Keratinocyte (primary cell): ENCODE measurements at regions not wholly inside any gene's neighbourhood (a gene's known extent, or its start where the extent isn't known, plus 50 kb on each side); places are given as distances from the start of the nearest gene placed in this dataset.

Experiments used
- DNase-seq: peaks from one replicate; pipeline ENCODE4 v3.0.0-alpha.2; 2011; ENCODE audit warnings: low read depth, missing footprints, low spot score
- FAIRE-seq: peaks from 2 replicates; lab custom pipeline; 2011; peaks lifted over from hg19 to GRCh38; lab: Jason Lieb, UNC
- H2AFZ ChIP-seq: 2 replicates; pipeline ENCODE4 v1.6.0; 2012; ENCODE audit warnings: low read length, control low read depth, inconsistent platforms; ENCODE audit not compliant: control insufficient read depth
- H3K27ac ChIP-seq: 2 replicates; pipeline ENCODE4 v1.5.1; 2011; ENCODE audit warnings: low read length; ENCODE audit not compliant: control insufficient read depth, insufficient read depth
- H3K27me3 ChIP-seq: 3 replicates; pipeline ENCODE4 v1.6.0; 2011; ENCODE audit warnings: low read length; ENCODE audit not compliant: control insufficient read depth, insufficient read depth; ENCODE audit errors: extremely low read depth
- H3K36me3 ChIP-seq, 2 experiments: 2 replicates in 1 of 2; 3 replicates in 1 of 2; pipeline ENCODE4 v1.5.1; 2011; ENCODE audit warnings: low read length in 2 of 2, mild to moderate bottlenecking in 1 of 2; ENCODE audit not compliant: control insufficient read depth in 2 of 2, insufficient read depth in 2 of 2; ENCODE audit errors: extremely low read depth in 1 of 2
- H3K4me1 ChIP-seq: 3 replicates; pipeline ENCODE4 v1.5.1; 2011; ENCODE audit warnings: low read length; ENCODE audit not compliant: control insufficient read depth, insufficient read depth; ENCODE audit errors: extremely low read depth
- H3K4me2 ChIP-seq: 3 replicates; pipeline ENCODE4 v1.6.0; 2011; ENCODE audit warnings: low read depth, low read length; ENCODE audit not compliant: control insufficient read depth, insufficient read depth; ENCODE audit errors: extremely low read depth
- H3K4me3 ChIP-seq, 3 experiments: fragments of 200-600 bp in 1 of 3; sonication (generic) in 1 of 3; 2 replicates in 2 of 3; 3 replicates in 1 of 3; pipeline ENCODE4 v1.5.1; 2011 to 2016; ENCODE audit warnings: low read length in 3 of 3, mild to moderate bottlenecking in 3 of 3, control low read depth in 2 of 3, inconsistent platforms in 1 of 3, low read depth in 1 of 3, mixed read lengths in 1 of 3, mixed run types in 1 of 3, moderate library complexity in 1 of 3; ENCODE audit not compliant: control insufficient read depth in 2 of 3, insufficient read depth in 2 of 3; ENCODE audit errors: extremely low read depth in 1 of 3
- H3K79me2 ChIP-seq: 2 replicates; pipeline ENCODE4 v1.6.0; 2012; ENCODE audit warnings: low read length; ENCODE audit not compliant: control insufficient read depth, insufficient read depth
- H3K9ac ChIP-seq: 3 replicates; pipeline ENCODE4 v1.6.0; 2011; ENCODE audit warnings: low read length; ENCODE audit not compliant: control insufficient read depth, insufficient read depth; ENCODE audit errors: extremely low read depth
- H3K9me1 ChIP-seq: 3 replicates; pipeline ENCODE4 v1.6.0; 2011; ENCODE audit warnings: low read length; ENCODE audit not compliant: control insufficient read depth, insufficient read depth; ENCODE audit errors: extremely low read depth
- H3K9me3 ChIP-seq: 2 replicates; pipeline ENCODE4 v1.5.1; 2012; ENCODE audit warnings: low read depth, low read length; ENCODE audit not compliant: control insufficient read depth
- H4K20me1 ChIP-seq: 3 replicates; pipeline ENCODE4 v1.6.0; 2011; ENCODE audit warnings: low read length; ENCODE audit not compliant: control insufficient read depth, insufficient read depth; ENCODE audit errors: extremely low read depth
- CTCF ChIP-seq, 3 experiments: IDR thresholded peaks in 1 of 3; conservative IDR thresholded peaks in 1 of 3; optimal IDR thresholded peaks in 1 of 3; 2 replicates in 2 of 3; 3 replicates in 1 of 3; pipeline versions ENCODE3 to v1.5.1; 2011; ENCODE audit warnings: low read length in 3 of 3, mild to moderate bottlenecking in 3 of 3, moderate library complexity in 2 of 3, control low read depth in 1 of 3, inconsistent platforms in 1 of 3; ENCODE audit not compliant: insufficient read depth in 2 of 3; ENCODE audit errors: extremely low read depth in 1 of 3
- EZH2 ChIP-seq: IDR thresholded peaks from one replicate; pipeline ENCODE4 v1.6.1; 2012; ENCODE audit warnings: inconsistent platforms, mild to moderate bottlenecking, low read length, moderate library complexity
- dilution Hi-C: fragments of 300-500 bp; cut with MboI; formaldehyde crosslinking; loops from one replicate; pipeline ENCODE4 v1.7.0; 2020; ENCODE audit warnings: low sequenced_read_pairs; ENCODE audit not compliant: extremely low pct_ligation_motif_present

- no peak overlapping the region for H3K4me2 ChIP-seq
- no peak overlapping the region for H2AFZ ChIP-seq
- dilution Hi-C loops, result no loop called here
- H3K9ac ChIP-seq, result no peak overlapping the region
- no peaks in the 10 kb centered on the region for H3K27me3 ChIP-seq
- no peak for FAIRE-seq
- no peaks in the 10 kb centered on the region for H3K9me1 ChIP-seq
- no peak overlapping the region for H3K27ac ChIP-seq
- H3K4me3 ChIP-seq, result no peak overlapping the region
- H3K36me3 ChIP-seq, result no peaks in the 10 kb centered on the region
- peaks cover 12% of the 10 kb centered on the region for H3K4me1 ChIP-seq
- no peak for DNase-seq
- TF ChIP-seq EZH2, result no peak
- no peak for TF ChIP-seq CTCF (optimal IDR thresholded peaks at IDR 0.05 in 1 of 3, IDR thresholded peaks at IDR 0.05 in 1 of 3, conservative IDR thresholded peaks at IDR 0.05 in 1 of 3; ENCODE audit: extremely low read depth in 1 of 3, insufficient read depth in 2 of 3, low read length in 3 of 3)
- H4K20me1 ChIP-seq, result no peaks in the 10 kb centered on the region
- H3K9me3 ChIP-seq, result no peaks in the 10 kb centered on the region
- H3K79me2 ChIP-seq, result no peaks in the 10 kb centered on the region
Measured at GRCh38 chr6:26180346-26180745, 93.1 kb downstream of the HFE start.

- Histone ChIP-seq H3K27ac (peak overlapping the region; percentile 55), H4K20me1 (no peaks in the 10 kb centered on the region), H3K4me1 (peaks cover 17% of the 10 kb centered on the region), H3K9me3 (no peaks in the 10 kb centered on the region), H3K79me2 (no peaks in the 10 kb centered on the region), H3K9ac (peak overlapping the region; percentile 54), H3K27me3 (no peaks in the 10 kb centered on the region), H3K36me3 (no peaks in the 10 kb centered on the region), H3K4me2 (peak overlapping the region; percentile 84), H3K9me1 (no peaks in the 10 kb centered on the region), H2AFZ (peak overlapping the region; percentile 92), H3K4me3 (peak overlapping the region in 2 of 3 experiments; percentile 24 to 69)
- dilution Hi-C loops, result no loop called here
- FAIRE-seq (no peak), DNase-seq (no peak)
- TF ChIP-seq EZH2 (no peak), CTCF (optimal IDR thresholded peaks at IDR 0.05 in 1 of 3, IDR thresholded peaks at IDR 0.05 in 1 of 3, conservative IDR thresholded peaks at IDR 0.05 in 1 of 3; ENCODE audit: extremely low read depth in 1 of 3, insufficient read depth in 2 of 3, low read length in 3 of 3) (no peak)
Measured at GRCh38 chr6:26183237-26183580, 96.0 kb downstream of the HFE start.
